Osteocyte (in vitro differentiated cells): ENCODE measurements at regions not wholly inside any gene's neighbourhood (a gene's known extent, or its start where the extent isn't known, plus 50 kb on each side); places are given as distances from the start of the nearest gene placed in this dataset.

ENCODE experiments used
- DNase-seq: peaks from one replicate; pipeline ENCODE4 v3.0.0; 2021; ENCODE audit warnings: mixed read lengths; ENCODE audit not compliant: unreplicated experiment; ENCODE audit errors: extremely low spot score
- H3K27ac Mint-ChIP-seq: one replicate; pipeline ENCODE4 v1.8.0; 2021; ENCODE audit warnings: mild to moderate bottlenecking, mixed read lengths; ENCODE audit not compliant: unreplicated experiment
- H3K27me3 Mint-ChIP-seq: one replicate; pipeline ENCODE4 v1.8.0; 2021; ENCODE audit warnings: mixed read lengths; ENCODE audit not compliant: unreplicated experiment
- H3K36me3 Mint-ChIP-seq: one replicate; pipeline ENCODE4 v1.8.0; 2021; ENCODE audit warnings: mixed read lengths; ENCODE audit not compliant: unreplicated experiment
- H3K4me1 Mint-ChIP-seq: one replicate; pipeline ENCODE4 v1.8.0; 2021; ENCODE audit warnings: mixed read lengths; ENCODE audit not compliant: unreplicated experiment
- H3K4me3 Mint-ChIP-seq: one replicate; pipeline ENCODE4 v1.8.0; 2021; ENCODE audit warnings: mild to moderate bottlenecking, moderate library complexity, mixed read lengths; ENCODE audit not compliant: unreplicated experiment
- H3K9me3 Mint-ChIP-seq: one replicate; pipeline ENCODE4 v1.8.0; 2021; ENCODE audit warnings: mixed read lengths; ENCODE audit not compliant: unreplicated experiment
- TF ChIP-seq, protein P1 (sequence below): fragments of 200-600 bp; sonication (generic); IDR thresholded peaks from 2 replicates; pipeline ENCODE4 v1.5.0; 2021; ENCODE audit warnings: antibody characterized with exemption, mild to moderate bottlenecking, moderate library complexity

DNA sequence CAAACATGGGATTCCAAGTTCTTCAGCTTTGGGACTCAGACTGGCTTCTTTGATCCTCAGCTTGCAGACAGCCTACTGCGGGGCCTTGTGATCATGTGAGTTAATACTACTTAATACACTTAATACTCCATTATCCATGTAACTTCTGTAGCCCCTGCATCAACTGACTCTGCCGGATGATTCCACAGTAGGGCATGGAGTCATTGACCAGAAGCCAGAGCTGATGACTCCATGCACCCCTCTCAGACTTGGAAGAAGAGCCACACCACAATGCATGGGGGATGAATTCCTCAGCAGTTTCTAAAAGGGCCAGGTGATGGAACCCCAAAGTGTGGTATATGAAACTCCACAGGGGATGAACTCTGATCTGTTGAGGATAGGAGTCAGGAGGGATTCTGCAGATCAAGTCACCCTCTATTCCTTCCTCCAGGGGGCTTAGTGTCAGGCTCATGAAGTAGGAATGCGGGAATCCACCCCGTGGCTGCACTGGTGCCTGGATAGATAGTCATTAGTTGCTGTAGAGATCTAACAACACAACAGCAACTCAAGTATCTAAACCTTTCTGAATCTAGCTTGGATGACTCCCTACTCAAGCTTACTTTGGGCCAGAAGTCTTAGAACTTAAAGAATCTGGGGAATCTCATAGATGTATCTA, 70.2 kb downstream of the GPR6 start:
- Mint-ChIP-seq H3K9me3 (no peaks in the 10 kb centered on the region), H3K36me3 (no peaks in the 10 kb centered on the region), H3K4me1 (no peaks in the 10 kb centered on the region), H3K4me3 (no peak overlapping the region), H3K27ac (no peak overlapping the region), H3K27me3 (peaks cover 22% of the 10 kb centered on the region)
- TF ChIP-seq, protein P1, sequence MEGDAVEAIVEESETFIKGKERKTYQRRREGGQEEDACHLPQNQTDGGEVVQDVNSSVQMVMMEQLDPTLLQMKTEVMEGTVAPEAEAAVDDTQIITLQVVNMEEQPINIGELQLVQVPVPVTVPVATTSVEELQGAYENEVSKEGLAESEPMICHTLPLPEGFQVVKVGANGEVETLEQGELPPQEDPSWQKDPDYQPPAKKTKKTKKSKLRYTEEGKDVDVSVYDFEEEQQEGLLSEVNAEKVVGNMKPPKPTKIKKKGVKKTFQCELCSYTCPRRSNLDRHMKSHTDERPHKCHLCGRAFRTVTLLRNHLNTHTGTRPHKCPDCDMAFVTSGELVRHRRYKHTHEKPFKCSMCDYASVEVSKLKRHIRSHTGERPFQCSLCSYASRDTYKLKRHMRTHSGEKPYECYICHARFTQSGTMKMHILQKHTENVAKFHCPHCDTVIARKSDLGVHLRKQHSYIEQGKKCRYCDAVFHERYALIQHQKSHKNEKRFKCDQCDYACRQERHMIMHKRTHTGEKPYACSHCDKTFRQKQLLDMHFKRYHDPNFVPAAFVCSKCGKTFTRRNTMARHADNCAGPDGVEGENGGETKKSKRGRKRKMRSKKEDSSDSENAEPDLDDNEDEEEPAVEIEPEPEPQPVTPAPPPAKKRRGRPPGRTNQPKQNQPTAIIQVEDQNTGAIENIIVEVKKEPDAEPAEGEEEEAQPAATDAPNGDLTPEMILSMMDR: no peak
- DNase-seq: peak; percentile 38

DNA sequence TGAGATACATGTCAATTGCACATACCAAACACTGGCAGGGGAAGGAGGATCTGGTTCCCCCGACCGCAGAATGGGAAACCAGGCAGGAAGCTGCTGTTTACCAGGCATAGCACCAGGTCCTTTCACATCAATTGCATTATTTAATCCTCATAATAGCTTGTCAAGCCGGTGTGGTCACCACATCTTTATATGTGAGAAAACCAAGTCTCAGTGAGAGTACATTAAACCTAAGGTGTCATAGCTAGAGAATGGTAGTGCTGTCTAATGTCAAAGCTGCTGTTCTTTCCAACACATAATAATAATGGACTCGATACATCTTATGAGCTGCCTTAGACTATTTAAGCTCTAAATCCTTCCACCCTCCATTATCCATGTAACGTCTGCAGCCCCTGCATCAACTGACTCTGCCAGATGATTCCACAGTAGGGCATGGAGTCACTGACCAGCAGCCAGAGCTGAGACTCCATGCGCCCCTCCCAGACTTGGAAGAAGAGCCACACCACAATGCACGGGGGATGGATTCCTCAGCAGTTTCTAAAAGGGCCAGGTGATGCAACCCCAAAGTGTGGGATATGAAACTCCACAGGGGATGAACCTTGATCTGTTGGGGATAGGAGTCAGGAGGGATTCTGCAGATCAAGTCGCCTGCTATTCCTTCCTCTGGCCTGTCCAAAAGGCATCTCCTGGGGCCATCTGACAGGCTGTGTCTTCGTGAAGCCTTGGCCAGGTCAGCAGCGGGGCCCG, 71.8 kb downstream of the GPR6 start:
- DNase-seq: no peak
- Mint-ChIP-seq H3K27ac (no peak overlapping the region), H3K9me3 (no peaks in the 10 kb centered on the region), H3K27me3 (peaks cover 24% of the 10 kb centered on the region), H3K4me3 (no peak overlapping the region), H3K4me1 (peaks cover 2% of the 10 kb centered on the region), H3K36me3 (no peaks in the 10 kb centered on the region)
- TF ChIP-seq, protein P1: no peak
